GM08714 (cell line): ENCODE measurements at regions not wholly inside any gene's neighbourhood (a gene's known extent, or its start where the extent isn't known, plus 50 kb on each side); places are given as distances from the start of the nearest gene placed in this dataset.

Experiments
- H3K4me3 ChIP-seq: fragments of 200-500 bp; sonication (Bioruptor generic); 2 replicates; pipeline ENCODE4 v1.5.1; 2014; ENCODE audit warnings: mild to moderate bottlenecking, low read length, inconsistent platforms
- ZNF274 ChIP-seq: IDR thresholded peaks from 2 replicates; pipeline ENCODE4 v1.6.1; 2012; ENCODE audit warnings: mild to moderate bottlenecking, low read depth, low read length

DNA sequence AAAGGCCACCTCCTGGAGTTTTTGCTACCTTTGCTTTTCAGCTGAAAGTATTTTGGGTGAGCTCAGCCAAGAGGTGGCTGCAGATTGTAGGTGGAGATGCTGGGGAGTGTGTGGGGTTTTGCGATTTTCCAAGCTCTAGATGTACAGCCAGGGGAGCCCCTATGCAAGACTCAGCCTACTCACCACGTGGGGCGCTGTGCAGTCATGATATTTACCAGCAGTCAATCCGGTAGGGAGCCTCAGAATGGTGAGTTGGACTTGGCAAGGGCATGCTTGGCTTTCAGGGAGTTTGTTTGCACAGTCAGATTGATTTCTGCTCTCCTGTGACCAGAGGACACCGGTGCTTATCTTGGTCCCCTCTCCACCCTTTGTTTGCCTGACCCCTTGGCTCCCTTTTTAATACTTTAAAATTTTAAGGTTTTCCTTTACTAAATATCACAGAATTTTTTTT lies 175.3 kb downstream of the UTP18 start:
- no peak overlapping the region for H3K4me3 ChIP-seq
- TF ChIP-seq ZNF274 = no peak

DNA sequence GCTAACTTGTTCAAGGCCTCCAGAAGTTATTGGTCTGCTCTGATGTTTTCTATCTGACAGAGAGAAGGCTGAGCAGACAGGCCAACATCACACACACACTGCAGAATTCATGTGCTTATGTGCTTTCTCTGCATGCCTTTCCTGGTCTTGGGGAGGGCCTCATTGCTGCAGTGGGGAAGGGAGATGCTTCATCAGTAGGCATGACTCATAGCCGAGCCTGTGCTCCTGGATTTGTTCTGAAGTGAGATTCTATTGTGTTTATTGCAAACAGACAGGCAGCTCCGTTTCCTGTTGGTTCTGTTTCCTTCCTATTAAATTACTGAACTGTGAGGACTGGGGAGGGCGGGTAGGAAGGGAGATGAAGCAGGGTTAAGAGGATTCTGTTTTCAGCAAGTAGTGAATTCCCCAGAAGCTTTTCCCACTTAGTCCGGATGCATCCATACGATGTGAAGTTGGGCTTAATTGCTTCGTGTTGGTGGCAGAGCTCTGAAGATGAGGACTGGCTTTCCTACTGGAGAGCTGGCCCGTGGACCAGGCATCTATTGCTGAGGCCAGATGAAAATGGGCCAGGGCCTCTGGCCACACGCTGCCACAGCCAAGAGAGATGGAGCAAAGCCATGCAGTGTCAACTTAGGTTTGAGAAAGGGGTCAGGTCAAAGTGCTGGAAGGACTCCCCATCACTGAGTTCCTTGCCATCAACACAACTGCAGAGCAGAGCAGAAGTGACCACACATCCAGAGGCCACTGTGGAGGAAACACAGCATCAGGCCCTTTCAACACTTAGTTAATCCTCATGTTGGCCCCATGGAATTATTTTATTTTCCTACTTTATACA lies 179.3 kb downstream of the UTP18 start:
- TF ChIP-seq ZNF274 = no peak
- H3K4me3 ChIP-seq = no peak overlapping the region

DNA sequence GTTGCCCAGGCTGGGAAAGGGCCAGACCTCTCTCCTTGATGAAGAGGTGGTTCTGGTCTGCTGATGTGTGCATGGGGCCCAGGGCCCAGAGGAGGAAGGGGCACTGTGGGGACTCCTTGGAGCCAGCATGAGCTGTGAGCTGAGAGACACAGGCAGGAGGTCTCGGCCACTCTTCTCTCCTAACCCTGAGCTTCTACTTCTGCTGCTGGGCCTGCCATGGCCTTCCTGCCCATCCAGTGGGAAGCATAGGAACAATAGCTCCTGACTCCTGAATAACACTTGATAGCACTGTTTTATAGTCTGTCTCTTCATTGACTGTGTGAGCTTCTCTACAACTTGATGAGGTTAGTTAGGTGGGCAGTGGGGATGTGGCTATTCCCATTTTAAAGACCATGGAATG lies 181.1 kb downstream of the UTP18 start:
- no peak for TF ChIP-seq ZNF274

DNA sequence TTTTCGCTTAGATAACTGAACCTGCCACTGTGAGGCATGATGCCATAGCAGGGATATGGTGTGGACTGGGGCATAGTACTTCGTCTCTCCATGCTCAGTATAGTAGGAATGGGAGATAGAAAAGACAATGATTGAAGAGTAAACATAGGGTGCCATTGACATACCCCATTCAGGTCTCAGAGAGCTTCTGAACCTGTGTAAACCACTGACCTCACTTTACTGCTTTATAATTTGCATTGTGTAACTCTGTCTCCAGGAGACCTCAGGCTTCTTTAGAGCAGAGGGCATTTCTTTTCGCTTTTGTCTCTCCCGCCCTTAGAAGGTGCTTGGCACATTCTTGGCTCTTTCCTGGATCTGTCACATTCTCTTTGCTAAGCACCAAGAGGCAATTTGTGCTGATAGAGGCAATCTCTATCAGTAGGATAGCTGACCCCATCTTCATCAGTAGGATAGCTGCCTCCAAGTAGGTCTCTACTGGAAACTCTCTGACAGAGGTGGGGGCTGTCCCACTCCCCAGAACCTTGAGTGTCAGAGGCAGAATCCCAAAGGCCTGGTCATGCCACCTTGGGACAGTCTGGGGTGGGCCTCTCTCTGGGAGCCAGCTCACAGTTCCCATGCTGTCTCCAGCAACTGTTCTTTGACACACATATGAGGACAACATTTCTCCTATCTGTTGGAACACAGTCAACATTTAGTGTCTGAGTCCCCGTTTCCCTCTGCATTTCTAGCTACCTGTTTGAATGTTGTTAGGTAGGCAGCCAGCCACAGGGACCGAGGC lies 181.9 kb downstream of the UTP18 start:
- H3K4me3 ChIP-seq = no peak overlapping the region
- no peak for TF ChIP-seq ZNF274

More for the DNA sequence above, 181.1 kb downstream of the UTP18 start:
- H3K4me3 ChIP-seq = no peak overlapping the region

DNA sequence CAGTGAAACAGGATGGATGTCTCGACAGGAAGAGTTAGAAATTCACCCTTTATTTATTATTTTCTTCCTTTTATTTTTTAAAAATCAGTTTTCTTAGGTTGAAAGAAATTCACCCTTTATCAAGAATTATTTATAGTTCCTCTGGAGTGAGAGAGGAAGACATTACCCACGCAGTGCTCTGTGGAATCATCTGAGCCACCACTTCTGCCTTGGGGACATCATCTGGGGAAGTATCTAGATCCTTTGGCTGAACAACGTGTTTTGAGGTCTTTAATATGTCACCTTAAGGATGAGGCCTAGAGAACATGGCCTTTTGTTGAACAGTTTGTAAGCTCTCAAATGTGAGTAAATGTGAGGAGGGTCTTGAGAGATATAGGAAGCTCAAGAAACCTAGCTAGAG lies 183.3 kb downstream of the UTP18 start:
- H3K4me3 ChIP-seq = no peak overlapping the region
- TF ChIP-seq ZNF274 = no peak

DNA sequence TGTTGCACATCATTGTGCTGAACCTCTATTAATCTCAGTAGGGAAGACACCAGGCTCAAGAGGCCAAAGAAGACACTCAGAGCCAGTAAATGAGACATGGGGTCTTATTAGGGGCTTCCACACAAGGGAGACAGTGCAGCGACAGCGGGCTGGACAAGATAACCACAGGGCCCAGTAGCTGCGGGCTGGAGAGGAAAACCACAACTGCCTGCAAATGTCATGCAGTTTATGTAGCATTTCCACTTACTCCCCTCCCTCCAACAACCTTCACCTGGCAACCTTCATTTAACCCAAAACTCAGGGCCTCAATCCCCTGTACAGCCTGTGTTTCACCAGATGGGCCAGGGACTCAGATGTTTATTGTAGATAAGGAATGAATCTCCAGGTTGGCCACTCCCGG lies 185.6 kb downstream of the UTP18 start:
- TF ChIP-seq ZNF274 = no peak
- H3K4me3 ChIP-seq = no peak overlapping the region

DNA sequence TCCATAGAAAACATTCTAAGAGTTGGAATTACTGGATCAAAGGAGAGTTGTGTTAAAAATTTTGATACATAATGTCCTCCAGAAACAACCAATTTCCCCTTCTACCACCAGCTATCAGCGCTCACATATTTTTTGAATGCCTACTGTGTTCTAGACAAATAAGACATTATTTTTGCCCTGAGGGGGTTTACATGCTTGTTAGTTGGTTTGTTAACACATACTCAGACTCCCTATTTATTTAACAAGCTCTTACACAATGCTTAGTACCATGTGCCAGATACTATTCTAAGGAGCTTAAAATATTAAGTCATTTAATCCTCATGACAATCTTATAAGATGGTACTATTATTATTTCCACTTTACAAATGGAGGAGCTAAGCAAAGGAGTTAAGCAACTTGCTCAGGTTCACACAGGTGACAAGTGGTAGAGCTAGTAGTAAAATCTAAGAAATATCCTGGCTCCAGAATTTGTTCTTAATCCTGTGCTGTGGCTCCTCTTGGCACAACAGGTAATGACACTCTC lies 194.2 kb downstream of the UTP18 start:
- TF ChIP-seq ZNF274 = no peak
- H3K4me3 ChIP-seq = no peak overlapping the region

DNA sequence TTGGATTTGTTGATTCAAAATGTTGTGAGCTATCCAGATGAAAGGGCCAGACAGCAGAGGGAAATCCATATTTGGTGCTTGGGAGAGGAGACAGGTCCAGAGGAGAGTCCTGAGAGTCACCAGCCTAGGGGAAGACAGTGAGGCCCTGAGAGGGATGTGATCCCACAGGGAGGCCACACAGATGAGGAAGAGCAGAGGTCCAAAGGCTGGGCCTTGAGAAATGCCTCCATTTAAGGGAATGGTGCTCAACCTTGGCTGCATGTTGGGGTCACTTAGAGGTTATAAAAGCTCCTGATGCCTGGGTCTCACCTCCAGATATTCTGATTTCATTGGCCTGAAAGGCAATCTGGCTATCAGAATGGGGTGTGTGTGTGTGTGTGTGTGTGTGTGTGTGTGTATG lies 194.9 kb downstream of the UTP18 start:
- H3K4me3 ChIP-seq = no peak overlapping the region
- TF ChIP-seq ZNF274 = no peak

DNA sequence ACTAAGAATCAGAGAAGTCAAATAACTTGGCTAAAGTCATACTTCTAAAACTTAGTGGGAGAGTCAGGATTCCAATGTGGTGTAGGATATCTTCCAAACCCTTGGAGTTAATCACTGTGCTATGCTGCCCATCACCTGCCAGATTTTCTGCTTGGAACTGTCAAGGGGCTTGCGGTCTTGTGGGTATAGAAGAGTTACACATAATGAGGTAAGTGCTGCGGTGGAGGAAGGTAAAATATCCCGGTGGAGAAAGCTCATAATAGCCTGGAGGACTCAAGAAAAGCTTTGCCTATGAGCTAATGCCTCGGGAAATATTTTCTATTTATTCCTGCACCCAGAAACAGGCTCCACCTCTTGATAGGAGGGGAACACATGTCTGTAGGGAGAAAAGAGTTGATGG lies 195.6 kb downstream of the UTP18 start:
- H3K4me3 ChIP-seq = no peak overlapping the region
- no peak for TF ChIP-seq ZNF274

DNA sequence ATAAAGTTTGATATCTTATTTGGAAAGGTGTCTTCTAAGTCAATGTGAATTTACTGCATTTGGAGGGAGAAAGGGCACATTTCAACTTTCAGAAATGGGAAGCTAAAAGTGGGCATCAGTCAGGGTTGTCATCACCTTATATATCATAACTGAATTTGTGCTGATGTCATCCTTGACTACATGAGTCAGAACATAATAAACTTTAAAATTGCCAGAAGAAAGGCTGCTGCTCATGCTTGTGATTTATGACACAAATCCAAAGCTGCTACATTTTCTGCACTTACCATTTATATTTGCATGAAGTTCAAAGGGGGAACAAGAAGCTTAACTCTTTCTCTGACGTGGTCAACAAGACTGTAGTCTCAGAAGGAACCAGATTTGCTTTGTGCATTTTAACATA lies 196.6 kb downstream of the UTP18 start:
- H3K4me3 ChIP-seq = no peak overlapping the region
- TF ChIP-seq ZNF274 = no peak

DNA sequence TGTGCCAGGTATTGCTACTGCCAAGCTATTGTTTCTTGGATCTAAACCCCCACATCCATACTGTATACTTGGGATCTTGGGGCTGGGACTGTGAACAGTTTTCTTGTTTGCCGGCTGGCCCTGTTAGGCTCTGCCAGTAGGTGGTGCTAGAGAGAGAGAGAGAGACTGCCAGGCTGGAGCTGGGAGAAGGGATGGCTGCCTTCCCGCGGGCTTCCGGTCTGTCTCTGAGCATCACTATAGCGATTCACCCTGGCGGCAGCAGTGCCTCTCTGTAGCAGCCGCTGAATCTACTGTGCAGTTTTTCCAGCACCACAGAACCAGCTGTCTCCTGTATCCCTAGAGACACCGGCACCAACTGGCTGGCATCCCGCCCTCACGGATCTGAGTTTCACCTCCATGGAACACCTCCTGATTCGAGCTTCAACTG lies 201.2 kb downstream of the UTP18 start:
- no peak for TF ChIP-seq ZNF274
- H3K4me3 ChIP-seq = no peak overlapping the region

DNA sequence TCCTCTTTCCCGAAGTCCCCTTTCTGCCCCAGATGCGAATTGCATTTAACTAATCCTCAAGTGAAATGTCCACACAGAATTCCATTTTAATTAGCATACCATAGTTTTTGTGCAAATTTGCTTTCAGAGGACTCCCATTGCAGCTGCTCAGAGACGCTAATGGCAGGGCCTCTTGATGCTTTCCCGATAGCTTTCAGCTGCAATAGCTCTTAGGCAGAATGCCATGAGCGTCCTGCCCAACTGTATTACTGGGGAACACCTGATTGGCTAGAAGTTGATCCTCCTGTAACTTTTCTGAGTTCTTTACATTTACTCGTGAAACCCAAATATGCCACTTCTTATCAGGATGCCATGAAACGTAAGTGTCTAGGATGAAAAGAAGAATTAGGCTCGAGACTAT lies 203.0 kb downstream of the UTP18 start:
- no peak for TF ChIP-seq ZNF274
- no peak overlapping the region for H3K4me3 ChIP-seq

DNA sequence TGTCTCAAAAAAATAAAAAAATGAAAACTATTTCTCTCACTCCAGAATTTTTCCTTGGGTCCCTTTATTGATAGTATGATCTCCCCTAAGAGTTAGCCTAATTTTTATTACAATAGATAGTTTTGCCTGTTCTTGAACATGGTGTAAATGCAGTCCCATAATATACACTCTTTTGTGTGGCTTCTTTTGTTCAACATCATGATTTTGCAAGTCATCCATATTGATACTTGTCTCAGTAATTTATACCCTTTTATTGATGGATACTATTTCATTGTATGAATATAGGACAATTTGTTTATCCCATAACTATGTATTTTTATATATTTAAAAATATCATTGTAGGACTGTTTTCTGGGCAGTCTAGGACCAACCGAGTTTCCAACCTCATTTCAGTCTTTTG lies 207.0 kb downstream of the UTP18 start:
- no peak overlapping the region for H3K4me3 ChIP-seq
- TF ChIP-seq ZNF274 = no peak

DNA sequence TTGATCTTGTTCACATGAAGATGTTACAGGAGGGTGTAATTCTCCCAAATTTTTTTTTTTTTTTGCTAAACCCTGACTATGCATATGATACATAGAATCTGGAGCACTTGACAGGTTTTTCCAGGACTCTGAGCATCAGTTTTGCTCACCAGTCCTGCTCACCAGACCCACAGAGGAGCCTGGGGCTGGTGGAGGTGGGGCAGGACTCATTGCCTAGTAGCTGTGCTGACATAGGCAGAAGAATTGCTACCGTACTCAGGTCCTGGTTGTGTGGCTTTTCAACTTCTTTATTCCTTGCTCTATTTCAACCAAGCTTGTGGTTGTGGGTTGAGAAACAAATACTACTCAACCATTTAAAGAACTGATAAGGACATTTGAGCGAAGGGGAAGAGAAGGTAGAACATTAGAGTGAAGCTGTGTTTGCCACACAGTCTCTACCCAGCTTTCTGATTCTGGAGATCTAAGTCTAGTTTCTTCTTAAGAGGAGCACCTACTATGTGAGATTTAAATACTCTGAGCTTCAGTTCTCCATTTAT lies 212.4 kb downstream of the UTP18 start:
- H3K4me3 ChIP-seq = no peak overlapping the region
- no peak for TF ChIP-seq ZNF274

DNA sequence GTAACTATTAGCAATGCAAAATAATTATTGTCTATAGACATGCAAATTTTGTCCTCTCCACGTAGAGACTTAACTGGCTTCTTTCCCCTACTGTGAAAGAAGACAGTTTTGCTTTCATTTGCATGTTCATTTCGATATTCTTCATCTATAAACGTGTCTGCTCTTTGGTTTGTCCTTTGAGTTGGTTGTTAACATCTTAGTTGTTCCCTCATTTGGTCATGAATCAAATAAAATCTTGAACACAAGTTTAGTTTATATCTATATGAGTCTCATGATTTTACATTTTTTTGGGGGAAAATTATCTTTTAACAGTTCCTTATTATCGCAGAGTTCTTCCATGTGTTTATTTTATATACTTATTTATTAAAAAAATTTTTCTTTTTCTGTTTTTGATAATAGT lies 214.4 kb downstream of the UTP18 start:
- H3K4me3 ChIP-seq = no peak overlapping the region
- TF ChIP-seq ZNF274 = no peak
